Heart left ventricle (tissue), 13 donors: ENCODE measurements at regions not wholly inside any gene's neighbourhood (a gene's known extent, or its start where the extent isn't known, plus 50 kb on each side); places are given as distances from the start of the nearest gene placed in this dataset.

ENCODE experiments used
- POLR2A ChIP-seq, 2 donors: fragments of 450-650 bp; IDR thresholded peaks; one replicate each; pipeline ENCODE4 v1.6.1; 2017; ENCODE audit warnings: antibody characterized with exemption in 2 of 2, mild to moderate bottlenecking in 2 of 2, moderate library complexity in 2 of 2
- TF ChIP-seq, protein P1 (sequence below), 12 donors: fragments of 200-600 bp; sonication (generic) in 4 of 12; IDR thresholded peaks; one replicate each; pipeline versions ENCODE4 v1.5.0 to v1.8.0; 2018 to 2022; ENCODE audit warnings: antibody characterized with exemption in 12 of 12, mild to moderate bottlenecking in 5 of 12
- donor health status: ischemic (EF 13 %, LVEDD 7.1; RV severe dilation, severe dysfunction).
- donor health status: DM: no; HTN: yes; CAD: no.
- donor health status: DM: no; HTN: no; CAD: no.
- donor health status: ischemic (EF 25% LVEDD 6.9; RV normal size, moderate dysfunction).
- donor health status: ischemic (EF 25% LVEDD 5.7; RV mildly dilated, moderate dysfunction).
- donor health status: ischemic (EF 35%, LVEDD 5.7; RV mildly dilated, moderate dysfunction).
- donor health status: nonischemic (EF 11% LVEDD 7.7; RV severe dilation, severe dysfunction).
- donor health status: DM: yes; HTN: yes; CAD: no.
- donor health status: PGD.
- donor health status: ischemic (EF 29% LVEDD 5.4; RV normal size, mild dysfunction).
- donor health status: nonischemic (EF 23%, LVEDD 6.1; RV moderate dilation, normal function).

DNA sequence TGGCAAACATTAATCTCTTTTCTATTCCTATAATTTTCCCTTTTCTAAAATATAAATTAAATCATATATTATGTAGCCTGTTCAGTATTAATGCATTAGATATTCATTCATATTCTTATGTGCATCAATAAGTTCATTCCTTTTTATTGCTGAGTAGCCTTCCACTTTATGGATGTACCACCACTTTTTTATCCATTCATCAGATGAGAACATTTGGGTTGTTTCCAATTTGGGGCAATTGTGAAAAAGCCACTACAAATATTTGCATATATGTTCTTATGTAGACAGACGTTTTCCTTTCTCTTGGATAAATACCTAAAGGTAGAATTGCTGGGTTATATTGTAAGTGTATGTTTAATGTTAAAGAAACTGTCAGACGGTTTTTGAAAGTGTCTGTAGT is 79.4 kb upstream of the MAPK10 start:
- TF ChIP-seq, protein P1, sequence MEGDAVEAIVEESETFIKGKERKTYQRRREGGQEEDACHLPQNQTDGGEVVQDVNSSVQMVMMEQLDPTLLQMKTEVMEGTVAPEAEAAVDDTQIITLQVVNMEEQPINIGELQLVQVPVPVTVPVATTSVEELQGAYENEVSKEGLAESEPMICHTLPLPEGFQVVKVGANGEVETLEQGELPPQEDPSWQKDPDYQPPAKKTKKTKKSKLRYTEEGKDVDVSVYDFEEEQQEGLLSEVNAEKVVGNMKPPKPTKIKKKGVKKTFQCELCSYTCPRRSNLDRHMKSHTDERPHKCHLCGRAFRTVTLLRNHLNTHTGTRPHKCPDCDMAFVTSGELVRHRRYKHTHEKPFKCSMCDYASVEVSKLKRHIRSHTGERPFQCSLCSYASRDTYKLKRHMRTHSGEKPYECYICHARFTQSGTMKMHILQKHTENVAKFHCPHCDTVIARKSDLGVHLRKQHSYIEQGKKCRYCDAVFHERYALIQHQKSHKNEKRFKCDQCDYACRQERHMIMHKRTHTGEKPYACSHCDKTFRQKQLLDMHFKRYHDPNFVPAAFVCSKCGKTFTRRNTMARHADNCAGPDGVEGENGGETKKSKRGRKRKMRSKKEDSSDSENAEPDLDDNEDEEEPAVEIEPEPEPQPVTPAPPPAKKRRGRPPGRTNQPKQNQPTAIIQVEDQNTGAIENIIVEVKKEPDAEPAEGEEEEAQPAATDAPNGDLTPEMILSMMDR (IDR thresholded peaks at IDR 0.05): no peak
- TF ChIP-seq POLR2A (IDR thresholded peaks at IDR 0.05): no peak
